ENCODE measurements at regions not wholly inside any gene's neighbourhood (a gene's known extent, or its start where the extent isn't known, plus 50 kb on each side); places are given as distances from the start of the nearest gene placed in this dataset.

DNA sequence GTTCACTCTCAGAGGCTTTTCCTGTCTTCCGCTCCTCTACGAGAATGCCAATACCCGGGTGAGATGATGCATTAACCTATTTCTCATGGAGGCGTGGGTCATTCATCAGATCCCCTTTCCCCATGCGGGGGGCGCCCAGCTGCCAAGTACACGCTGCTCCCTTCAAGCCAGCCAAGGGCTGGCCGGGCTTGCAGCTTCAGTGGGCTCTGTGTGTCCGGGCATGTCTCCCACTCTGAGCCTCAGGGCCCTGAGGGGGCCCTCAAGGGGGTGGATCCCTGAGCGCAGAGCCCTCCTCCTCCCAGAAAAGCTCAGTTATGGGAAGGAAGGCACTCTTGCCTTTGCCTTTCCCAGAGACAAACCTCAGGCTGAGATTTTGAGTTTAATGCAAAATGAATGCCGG, 431.8 kb upstream of the MYT1L start:
- no peaks in the 10 kb centered on the region for H3K27me3 Mint-ChIP-seq
- H3K4me3 Mint-ChIP-seq: no peak overlapping the region
- H3K9me3 Mint-ChIP-seq (ENCODE audit: low read depth): no peaks in the 10 kb centered on the region
- no peaks in the 10 kb centered on the region for H3K4me1 Mint-ChIP-seq
- no peaks in the 10 kb centered on the region for H3K36me3 Mint-ChIP-seq
- no peak overlapping the region for H3K27ac Mint-ChIP-seq
- CTCF ChIA-PET: no interaction called here
- ATAC-seq (no peak), DNase-seq (no peak)

DNA sequence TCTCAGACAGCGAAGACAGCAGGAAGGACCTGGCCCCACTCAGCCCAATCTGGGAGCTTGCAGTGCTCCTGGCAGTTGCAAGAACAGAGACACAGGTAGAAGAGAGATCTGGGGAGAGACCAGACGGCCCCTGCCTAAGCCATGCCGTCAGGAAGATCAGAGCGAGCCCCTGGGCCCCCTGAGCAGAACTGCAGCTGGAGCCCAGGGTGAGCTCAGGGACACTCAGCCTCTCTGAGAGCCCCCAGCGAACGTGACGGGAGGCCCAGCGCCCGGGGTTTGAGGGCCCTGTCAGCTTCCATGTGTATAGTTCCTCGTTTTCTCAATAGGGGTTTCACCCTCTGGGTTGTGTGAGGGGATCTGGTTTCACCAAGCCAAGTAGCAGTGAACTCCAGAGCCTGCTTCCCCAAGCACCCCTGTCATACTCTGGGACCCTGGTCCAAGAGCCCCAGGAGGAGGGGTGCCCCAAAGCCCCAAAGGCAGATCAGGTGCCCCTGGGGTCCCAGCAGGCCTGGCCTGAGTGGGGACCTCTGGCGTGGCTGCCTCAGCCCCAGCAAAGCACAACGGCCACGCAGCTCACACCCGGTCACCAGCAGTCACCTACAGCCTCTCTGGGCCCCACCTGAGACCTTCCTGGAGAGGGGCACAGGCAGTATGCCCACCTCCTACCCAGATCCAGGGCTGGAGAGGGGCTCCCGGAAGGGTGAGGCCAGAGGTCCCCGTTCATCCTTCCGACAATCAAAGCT, 431.3 kb upstream of the MYT1L start:
- H3K27ac Mint-ChIP-seq: no peak overlapping the region
- CTCF ChIA-PET: no interaction called here
- H3K9me3 Mint-ChIP-seq (ENCODE audit: low read depth): no peaks in the 10 kb centered on the region
- H3K27me3 Mint-ChIP-seq: no peaks in the 10 kb centered on the region
- H3K36me3 Mint-ChIP-seq: no peaks in the 10 kb centered on the region
- H3K4me1 Mint-ChIP-seq: no peaks in the 10 kb centered on the region
- ATAC-seq (no peak), DNase-seq (no peak)
- H3K4me3 Mint-ChIP-seq: no peak overlapping the region

DNA sequence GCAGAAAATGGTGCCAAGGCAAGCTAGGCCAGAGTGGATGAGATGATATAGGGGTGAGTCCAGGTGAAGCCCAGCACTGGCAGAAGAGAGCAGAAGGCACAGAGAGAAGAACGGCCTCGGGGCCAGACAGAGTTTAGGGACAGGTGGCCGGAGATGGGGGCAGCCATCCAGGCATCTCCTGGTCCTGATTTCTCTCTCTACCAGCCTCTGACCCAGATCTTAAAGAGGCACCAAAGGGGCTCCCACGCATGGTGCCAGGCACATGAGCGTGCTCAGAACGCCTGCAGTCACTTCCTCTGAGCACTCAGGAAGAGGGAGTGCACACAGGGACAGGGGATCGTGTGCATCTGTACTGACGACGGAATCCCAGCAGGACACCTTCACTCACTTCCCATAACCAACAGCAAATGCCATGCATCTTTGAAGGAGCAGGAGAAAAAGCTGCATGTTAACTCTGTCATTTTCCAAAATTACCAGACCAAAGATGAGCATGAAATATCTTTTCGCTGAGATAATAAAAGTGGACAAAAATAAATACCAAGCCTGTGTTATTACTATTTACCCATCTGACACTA, 427.8 kb upstream of the MYT1L start:
- no peaks in the 10 kb centered on the region for H3K36me3 Mint-ChIP-seq
- no peaks in the 10 kb centered on the region for H3K9me3 Mint-ChIP-seq (ENCODE audit: low read depth)
- H3K27ac Mint-ChIP-seq: no peak overlapping the region
- H3K27me3 Mint-ChIP-seq: no peaks in the 10 kb centered on the region
- H3K4me3 Mint-ChIP-seq: no peak overlapping the region
- DNase-seq: no peak
- ATAC-seq: no peak
- CTCF ChIA-PET: no interaction called here
- H3K4me1 Mint-ChIP-seq: no peaks in the 10 kb centered on the region

DNA sequence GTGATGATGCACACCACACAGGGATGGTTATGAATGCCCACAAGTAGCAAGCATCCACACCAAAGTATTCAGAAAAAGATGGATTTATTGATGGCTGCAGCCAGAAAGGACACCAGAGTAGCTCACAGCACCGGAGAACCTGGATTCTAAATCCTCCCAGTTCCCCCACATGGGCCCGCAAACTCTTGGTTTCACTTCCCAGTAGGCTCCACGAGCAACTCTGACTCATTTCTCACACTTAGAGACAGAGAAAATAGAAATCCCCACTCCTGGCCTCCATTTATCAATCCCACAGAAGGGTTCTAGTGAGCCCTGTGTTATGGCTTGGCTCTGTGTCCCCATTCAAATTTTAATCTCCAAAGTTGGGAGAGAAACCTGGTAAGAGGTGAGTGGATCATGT, 426.7 kb upstream of the MYT1L start:
- CTCF ChIA-PET: no interaction called here
- H3K9me3 Mint-ChIP-seq (ENCODE audit: low read depth): no peaks in the 10 kb centered on the region
- H3K36me3 Mint-ChIP-seq: no peaks in the 10 kb centered on the region
- DNase-seq: no peak
- ATAC-seq: no peak
- H3K27me3 Mint-ChIP-seq: no peaks in the 10 kb centered on the region
- no peaks in the 10 kb centered on the region for H3K4me1 Mint-ChIP-seq
- H3K4me3 Mint-ChIP-seq: no peak overlapping the region
- H3K27ac Mint-ChIP-seq: no peak overlapping the region

DNA sequence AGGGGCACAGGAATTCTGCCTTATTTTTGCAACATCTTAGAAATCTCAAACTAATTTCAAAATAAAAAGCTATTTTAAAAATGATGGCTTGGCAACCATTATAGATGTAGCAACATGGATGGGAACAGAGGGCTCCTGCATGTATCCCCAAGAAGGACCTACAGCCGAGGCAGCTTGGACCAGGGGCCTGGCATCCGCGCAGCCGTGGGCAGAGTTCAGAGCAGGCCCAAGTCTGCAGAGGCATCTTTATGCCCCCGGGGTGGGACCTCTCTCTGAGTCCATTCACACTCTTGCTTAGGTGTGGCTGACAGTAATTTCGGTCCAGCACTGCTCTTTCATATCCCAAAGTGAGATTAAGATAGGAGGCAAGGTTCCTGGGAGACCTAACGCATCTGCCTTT, 425.8 kb upstream of the MYT1L start:
- Mint-ChIP-seq H3K27me3 (no peaks in the 10 kb centered on the region), H3K4me3 (no peak overlapping the region), H3K27ac (no peak overlapping the region), H3K36me3 (no peaks in the 10 kb centered on the region), H3K9me3 (ENCODE audit: low read depth) (no peaks in the 10 kb centered on the region), H3K4me1 (no peaks in the 10 kb centered on the region)
- CTCF ChIA-PET: no interaction called here
- DNase-seq (no peak), ATAC-seq (no peak)

DNA sequence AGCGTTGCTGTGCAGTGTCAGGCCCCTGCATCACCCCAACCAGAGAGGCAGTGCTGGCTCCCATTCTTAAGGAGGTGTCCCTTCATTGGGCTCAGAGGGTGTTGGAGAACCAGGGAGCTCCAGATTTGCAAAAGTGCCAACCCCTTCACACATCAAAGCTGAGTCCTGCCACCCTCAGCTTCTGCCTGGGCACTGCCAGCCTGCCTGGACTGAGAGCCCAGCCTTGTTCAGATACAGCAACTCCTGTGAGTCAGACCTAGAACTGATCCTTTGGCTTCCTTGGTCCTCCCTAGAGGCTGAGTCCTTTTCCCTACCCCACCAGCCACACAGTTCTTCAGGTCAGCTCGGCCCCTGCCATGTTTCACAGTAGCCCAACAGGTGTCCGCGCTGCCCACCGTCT, 424.9 kb upstream of the MYT1L start:
- DNase-seq: no peak
- CTCF ChIA-PET: no interaction called here
- no peak for ATAC-seq
- H3K4me1 Mint-ChIP-seq: no peaks in the 10 kb centered on the region
- no peak overlapping the region for H3K27ac Mint-ChIP-seq
- H3K36me3 Mint-ChIP-seq: no peaks in the 10 kb centered on the region
- H3K4me3 Mint-ChIP-seq: no peak overlapping the region
- no peaks in the 10 kb centered on the region for H3K9me3 Mint-ChIP-seq (ENCODE audit: low read depth)
- no peaks in the 10 kb centered on the region for H3K27me3 Mint-ChIP-seq

DNA sequence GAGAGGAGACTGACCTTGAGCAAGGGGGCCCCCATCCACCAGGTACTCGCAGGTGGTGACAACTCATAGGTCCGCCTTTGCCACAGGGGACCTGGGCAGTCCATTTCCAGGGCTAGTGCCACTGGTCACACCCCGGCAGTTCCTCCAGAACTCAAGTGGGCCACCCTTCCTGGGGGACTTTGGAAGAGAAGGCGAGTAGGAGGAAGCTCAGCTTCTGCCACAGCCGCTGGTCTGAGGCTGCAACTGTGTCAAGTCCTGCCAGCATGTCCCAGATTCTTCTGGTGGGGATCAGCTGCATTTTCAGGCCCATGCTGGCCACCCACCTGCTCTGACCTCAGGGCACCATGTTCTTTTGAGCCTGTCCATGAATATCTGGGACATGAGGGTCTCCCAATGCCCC, 423.9 kb upstream of the MYT1L start:
- no peak for ATAC-seq
- Mint-ChIP-seq H3K9me3 (ENCODE audit: low read depth) (peaks cover 3% of the 10 kb centered on the region), H3K4me1 (no peaks in the 10 kb centered on the region), H3K27ac (no peak overlapping the region), H3K27me3 (no peaks in the 10 kb centered on the region), H3K36me3 (peaks cover 2% of the 10 kb centered on the region), H3K4me3 (no peak overlapping the region)
- CTCF ChIA-PET: no interaction called here
- no peak for DNase-seq

DNA sequence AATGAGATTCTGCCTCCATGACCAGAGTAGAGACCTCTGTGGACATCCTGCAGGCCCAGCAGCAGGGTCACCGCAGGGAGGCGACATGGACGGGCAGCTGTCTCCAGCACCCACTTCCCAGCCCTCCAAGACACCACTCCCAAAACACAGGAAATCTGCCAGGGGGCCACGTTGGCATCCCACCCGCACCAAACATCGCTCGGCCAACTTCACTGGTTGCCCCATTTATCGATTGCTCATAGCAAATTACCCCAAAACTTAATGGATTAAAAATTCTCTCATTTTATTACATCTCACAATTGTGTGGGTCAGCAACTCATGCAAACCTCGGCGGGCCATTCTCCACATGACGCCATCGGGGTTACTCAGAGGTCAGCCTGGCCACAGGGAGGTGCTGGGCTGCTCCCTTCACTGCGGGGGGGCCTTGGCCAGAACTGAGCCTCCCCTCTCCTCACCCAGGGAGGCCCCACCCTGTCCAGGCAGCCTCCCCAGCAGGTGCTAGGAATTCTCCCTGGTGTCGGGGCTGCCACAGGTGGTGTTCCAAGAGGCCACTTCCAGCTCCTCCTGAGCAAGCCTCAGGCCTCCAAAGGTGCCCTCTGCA, 420.7 kb upstream of the MYT1L start:
- Mint-ChIP-seq H3K36me3 (peaks cover 2% of the 10 kb centered on the region), H3K27me3 (no peaks in the 10 kb centered on the region), H3K27ac (no peak overlapping the region), H3K4me1 (no peaks in the 10 kb centered on the region), H3K9me3 (ENCODE audit: low read depth) (peaks cover 4% of the 10 kb centered on the region), H3K4me3 (no peak overlapping the region)
- no peak for ATAC-seq
- DNase-seq: no peak
- CTCF ChIA-PET: no interaction called here

DNA sequence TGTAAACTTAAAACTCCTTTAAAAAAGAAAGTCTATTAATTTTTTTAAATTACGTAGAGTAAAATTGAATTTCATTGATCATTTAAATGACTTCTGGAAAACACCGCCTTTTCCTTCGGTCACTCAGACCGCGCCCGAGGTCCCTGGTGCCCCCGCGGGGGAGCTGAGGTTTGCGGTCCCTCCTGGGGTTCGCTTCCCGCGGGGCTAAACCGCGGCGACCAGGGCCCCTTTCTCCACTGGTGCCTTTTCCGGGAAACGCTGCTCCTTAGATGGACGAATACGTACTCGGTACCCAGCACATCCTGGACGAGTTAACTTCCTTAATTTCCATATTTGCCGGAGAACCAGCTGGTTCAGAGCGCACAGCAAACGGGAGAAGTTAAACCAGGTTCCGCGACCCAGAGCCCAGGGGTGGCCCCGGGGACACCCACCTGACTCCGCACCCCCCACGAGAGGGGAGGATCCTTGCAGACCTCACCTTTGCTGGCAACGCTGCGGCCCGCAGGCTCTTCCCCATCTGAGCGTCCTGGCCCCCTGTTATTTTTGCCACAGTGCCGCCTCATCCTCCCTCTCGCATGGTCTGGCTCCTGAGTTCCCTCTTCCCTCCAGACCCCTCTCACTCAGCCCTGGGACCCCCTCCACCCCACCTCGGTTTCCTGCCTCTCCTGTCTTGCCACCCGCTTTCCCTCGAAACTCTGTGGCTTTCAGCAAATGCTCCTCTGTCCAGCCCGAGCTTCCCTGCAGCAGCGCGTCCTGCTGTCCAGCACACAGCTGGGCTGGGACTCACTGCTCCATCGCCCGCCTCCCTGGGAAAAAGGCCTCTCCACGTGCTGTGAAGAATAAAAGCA, 420.0 kb upstream of the MYT1L start:
- no peak for ATAC-seq
- Mint-ChIP-seq H3K4me1 (no peaks in the 10 kb centered on the region), H3K27ac (no peak overlapping the region), H3K27me3 (no peaks in the 10 kb centered on the region), H3K4me3 (no peak overlapping the region), H3K9me3 (ENCODE audit: low read depth) (peaks cover 4% of the 10 kb centered on the region), H3K36me3 (peaks cover 2% of the 10 kb centered on the region)
- CTCF ChIA-PET: no interaction called here
- DNase-seq: no peak

DNA sequence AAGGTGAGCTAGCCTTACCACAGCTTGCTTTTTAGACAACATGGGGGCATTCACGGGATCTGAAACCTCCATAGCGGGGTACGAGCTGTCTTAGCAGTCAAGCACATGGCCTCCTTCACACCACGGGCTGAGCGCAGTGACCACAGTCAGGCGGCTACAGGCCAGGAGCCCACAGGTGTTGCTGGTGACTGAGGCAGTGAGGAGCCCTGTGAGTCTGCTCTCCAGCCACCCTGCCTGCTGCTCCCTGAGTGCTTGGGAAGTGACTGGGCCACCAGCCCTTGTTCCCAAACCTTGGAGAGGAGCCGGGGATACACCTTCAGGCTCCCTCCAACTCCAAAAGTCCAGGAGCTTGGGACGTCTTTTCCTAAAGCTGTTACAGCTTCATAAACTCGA, 418.1 kb upstream of the MYT1L start:
- Mint-ChIP-seq H3K4me3 (no peak overlapping the region), H3K36me3 (peaks cover 2% of the 10 kb centered on the region), H3K4me1 (no peaks in the 10 kb centered on the region), H3K27me3 (no peaks in the 10 kb centered on the region), H3K9me3 (ENCODE audit: low read depth) (peaks cover 4% of the 10 kb centered on the region), H3K27ac (no peak overlapping the region)
- CTCF ChIA-PET: no interaction called here
- ATAC-seq (no peak), DNase-seq (no peak)

DNA sequence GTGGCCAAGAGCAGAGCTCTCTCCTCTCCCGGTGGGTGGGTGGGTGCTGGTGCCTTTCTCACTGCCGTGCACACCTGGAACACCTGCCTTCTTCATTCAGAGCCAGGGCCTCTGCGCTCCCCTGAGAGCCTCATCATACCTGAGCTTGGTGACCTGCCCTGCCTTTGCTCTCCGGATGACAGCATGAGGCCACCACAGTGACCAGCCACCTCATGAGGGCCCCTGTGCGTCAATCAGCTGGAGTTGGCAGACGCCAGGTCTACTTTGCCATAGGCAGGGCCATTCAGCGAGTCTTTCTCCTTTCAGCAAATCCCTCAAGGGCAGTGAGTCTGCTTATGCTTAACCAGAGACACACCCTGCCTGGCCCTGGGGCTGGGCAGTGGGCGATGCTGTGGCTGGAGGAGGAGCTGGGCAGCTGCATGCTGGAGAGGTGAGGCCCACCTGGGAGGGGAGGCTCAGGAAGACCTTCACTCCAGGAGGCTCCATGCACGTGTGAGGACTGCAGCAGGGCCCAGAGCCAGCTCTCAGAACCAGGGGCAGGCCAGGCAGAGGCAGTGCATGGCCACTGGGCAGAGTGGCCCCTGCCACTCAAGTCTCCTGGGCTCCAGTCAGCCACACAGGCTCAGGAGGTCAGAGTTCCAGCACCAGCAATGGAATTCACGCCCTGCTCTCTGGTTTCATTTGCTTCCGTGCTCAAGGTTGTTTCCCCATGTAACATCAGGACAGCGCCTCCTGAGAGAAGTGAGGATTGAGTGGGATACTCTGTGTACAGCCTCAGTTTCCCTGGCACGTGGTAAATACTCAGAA, 417.5 kb upstream of the MYT1L start:
- CTCF ChIA-PET: no interaction called here
- Mint-ChIP-seq H3K36me3 (peaks cover 2% of the 10 kb centered on the region), H3K9me3 (ENCODE audit: low read depth) (peaks cover 4% of the 10 kb centered on the region), H3K27me3 (no peaks in the 10 kb centered on the region), H3K4me3 (no peak overlapping the region), H3K4me1 (no peaks in the 10 kb centered on the region), H3K27ac (no peak overlapping the region)
- no peak for DNase-seq
- ATAC-seq: no peak

DNA sequence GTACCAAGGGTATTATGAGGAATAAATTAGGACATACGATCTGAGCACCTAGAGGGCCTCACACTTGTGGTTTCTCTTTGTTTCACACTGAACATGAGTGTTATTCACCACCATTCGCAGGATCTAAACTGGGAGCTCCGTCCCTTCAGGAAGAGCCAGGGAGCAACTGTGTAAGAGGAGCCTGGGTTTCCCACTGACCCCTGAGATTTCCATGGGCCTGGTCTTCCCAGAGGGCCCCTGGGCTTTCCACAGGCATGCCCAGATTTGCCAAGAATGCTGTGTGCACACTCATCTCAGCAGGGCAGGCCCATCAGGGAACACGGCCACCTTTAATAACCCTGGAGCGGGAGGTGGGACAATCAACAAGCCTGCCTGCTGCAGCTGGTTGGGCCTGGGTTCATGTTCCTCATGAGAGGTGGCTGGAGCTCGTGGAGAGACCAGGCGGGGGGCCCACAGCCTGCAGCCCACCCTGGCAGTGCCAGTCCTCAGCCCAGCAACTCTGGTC, 416.8 kb upstream of the MYT1L start:
- ATAC-seq: no peak
- CTCF ChIA-PET: no interaction called here
- Mint-ChIP-seq H3K27me3 (no peaks in the 10 kb centered on the region), H3K4me1 (no peaks in the 10 kb centered on the region), H3K4me3 (no peak overlapping the region), H3K9me3 (ENCODE audit: low read depth) (peaks cover 4% of the 10 kb centered on the region), H3K36me3 (peaks cover 2% of the 10 kb centered on the region), H3K27ac (no peak overlapping the region)
- DNase-seq: no peak

DNA sequence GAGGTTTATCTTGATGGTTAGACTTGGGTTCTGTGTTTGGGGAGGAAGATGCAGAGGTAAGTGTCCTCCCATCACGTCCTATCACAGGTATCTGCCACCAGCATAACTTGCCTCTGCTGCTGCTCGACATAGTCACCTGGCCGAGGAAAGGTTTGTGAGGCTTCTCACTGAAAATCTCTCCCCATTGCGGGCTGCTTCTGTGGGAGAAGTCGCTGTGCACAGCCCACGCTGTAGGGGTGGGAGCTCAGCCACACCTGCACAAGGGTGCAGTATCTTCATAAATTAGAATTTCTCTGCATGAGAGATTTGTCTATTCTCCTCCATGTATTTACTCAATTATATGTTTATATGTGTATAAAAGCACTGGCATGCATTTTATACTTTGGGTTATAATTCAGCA, 415.7 kb upstream of the MYT1L start:
- Mint-ChIP-seq H3K27me3 (no peaks in the 10 kb centered on the region), H3K9me3 (ENCODE audit: low read depth) (peaks cover 4% of the 10 kb centered on the region), H3K4me3 (no peak overlapping the region), H3K36me3 (peaks cover 2% of the 10 kb centered on the region), H3K27ac (no peak overlapping the region), H3K4me1 (no peaks in the 10 kb centered on the region)
- DNase-seq (no peak), ATAC-seq (no peak)
- CTCF ChIA-PET: no interaction called here

All from activated CD8-positive, alpha-beta memory T cell treated with anti-CD3 and anti-CD28 coated beads, Interleukin-2, amount 10 ng/mL, durations not matched to agents 7 days and 5 days (primary cell).